Suppressor macrophage treated with lipopolysaccharide for 1 hour (primary cell): ENCODE measurements at regions not wholly inside any gene's neighbourhood (a gene's known extent, or its start where the extent isn't known, plus 50 kb on each side); places are given as distances from the start of the nearest gene placed in this dataset.
A peak's percentile ranks its signal among the peaks of the same experiment; 100 is the strongest.
"Not testable (repeated sequence)": the region's sequence is repeated elsewhere in the genome, so short reads cannot be mapped to it uniquely, and the experiment has no call there.

Experiments used
- DNase-seq, 3 donors: peaks; one replicate each; pipeline ENCODE4 v3.0.0-alpha.2; 2020 to 2022

DNA sequence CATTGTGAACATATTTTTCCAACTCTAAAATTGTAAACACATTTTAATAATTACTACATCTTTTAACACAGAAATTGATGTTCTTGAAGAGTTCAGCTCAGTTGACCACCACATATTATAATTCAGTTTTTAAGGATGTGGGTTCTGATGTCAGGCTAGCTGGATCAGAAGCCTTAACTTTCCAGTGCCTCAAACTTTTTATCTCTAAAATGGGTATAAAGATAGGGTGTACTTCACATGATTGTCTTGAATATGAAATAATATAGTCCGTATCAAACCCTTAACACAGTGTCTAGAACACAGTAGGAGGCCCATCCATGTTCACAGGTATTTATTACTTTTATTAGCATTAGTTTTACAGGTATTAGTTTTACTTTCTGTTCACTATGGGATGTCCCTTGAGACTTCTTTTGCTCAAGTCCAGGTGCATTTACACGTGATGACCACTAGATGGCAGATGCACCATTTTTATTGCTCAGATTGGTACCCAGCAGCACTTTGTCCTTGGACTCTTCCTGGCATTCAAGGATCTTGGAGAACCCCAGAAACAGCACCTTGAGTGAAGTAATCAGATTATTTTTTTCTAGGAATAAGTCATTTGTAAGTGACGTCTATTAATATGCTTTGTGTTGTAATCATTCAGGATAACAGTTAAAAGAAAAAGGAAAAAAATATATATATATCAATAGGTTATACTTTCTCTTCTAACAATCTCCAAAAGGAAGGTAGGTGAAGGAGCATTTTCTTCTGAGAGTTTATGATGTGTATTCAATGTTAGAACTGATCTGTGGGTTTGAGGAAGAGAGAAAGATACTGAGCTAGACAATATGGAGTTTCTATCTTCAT is 580.2 kb downstream of the ETNK1 start:
- peak; percentile 44 to 71 (median 62) for DNase-seq

DNA sequence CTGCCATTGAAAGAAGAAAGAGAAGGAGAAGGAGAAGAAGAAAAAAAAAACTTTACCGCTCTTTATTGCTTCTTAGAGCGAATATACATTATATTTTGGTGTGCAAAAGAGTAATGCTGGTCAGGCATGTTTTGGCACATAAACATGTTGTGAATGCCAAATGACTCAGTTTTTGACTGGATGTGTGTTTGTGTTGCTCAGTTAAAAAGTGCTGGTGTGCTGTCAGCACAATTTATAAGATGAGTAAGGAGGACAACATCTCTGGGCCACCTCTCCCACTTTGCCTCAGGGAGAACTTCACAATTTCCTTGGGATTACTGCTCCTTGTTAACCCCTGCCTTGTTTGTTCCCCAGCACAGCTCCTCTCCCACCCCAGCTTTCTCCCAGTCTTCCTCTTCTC is 584.8 kb downstream of the ETNK1 start:
- no peak for DNase-seq

DNA sequence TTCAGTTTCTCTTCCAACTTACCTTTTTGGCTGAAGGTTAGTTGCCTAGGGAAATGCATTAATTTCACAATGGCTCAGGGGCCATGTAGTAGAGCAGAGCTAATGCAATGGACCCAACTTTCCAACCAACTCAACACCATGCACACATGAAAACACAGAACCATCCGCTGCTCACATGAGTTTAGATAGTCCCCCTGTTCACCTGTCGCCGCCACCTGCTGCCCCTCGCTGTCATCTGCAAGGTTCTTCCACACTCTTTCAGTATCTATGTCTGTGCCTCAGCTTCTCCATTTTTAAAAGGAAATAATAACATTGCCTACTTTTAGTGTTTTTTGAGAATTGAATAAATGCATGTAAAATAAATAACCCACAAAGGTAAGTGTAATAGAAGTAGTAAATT is 585.6 kb downstream of the ETNK1 start:
- no peak for DNase-seq

DNA sequence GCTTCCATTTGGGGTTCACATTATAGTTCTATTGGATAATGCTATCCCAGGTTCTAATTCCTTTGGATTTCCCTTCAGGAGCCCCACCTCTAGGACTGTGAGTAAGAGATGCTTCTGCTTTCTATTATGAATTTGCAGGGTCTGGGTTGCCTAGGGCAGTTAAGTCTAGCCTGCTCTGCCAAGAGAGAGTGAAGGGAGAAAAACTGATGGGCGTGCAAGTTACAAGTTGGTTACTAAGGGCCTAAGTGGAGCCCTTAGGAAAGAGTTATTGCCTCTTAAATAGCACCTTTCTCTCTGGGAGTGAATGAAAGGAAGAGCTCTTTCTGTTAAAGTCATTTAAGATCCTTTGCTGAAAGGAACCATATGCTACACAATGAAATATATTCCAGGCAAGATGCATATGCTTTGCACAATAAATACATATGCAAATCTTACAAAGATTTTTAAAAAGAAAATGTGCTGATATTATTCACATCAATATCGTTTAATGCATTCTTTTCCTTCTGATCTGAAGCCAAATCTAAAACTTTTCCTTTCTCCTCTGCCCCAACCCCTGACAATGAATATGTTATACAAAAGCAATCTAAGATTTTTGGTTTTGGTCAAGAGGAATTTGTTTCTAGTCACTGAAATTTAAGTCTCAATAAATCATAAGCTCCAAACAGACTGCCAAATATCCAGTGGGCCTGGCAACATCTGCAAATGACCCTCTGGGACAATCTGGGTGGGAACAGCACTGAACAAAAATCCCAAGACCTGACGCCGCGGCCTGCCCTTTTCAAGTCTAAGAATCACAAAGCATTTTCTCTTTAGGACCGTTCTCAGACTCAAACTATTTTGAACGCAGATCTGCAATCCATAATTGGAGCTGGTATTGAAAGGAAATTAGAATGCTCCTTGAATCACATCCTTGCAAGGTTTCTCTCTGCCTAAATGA is 586.7 kb downstream of the ETNK1 start:
- no peak for DNase-seq

DNA sequence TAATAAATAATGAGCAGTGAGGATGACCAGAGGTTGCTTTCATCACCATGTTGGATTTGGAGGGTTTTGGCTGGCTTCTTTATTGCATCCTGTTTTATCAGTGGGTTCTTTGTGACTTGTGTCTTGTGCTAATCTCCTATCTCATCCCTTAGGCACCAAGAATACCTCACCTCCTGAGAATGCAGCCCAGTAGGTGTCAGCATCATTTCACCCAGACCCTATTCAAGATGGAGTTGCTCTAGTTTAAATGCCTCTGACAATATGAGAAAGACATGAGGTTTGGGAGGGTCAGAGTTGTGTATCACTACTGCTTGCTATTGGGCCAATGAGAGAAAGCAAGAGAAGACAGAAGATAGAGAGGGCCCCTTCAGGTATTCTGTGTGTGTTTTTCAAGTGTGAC is 592.2 kb downstream of the ETNK1 start:
- DNase-seq: no peak

DNA sequence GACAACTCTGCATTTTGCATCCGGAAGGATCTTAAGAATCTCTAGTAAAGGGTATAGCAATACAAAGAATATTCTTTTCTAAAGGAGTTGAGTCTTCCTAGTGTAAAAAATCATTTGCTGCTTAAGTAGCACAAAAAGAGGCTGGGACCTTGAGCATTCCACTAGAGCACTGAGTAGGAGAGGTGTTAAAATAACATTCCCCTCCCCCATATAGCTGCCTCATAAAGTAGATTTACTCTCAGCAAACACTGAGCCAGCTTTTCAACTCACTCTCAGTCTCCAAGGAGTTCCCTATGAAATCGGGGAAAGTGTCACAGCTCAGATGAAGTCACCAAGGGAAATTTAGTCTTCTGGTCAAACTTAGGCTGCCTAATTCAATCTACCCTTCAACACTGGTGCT is 592.7 kb downstream of the ETNK1 start:
- no peak for DNase-seq

DNA sequence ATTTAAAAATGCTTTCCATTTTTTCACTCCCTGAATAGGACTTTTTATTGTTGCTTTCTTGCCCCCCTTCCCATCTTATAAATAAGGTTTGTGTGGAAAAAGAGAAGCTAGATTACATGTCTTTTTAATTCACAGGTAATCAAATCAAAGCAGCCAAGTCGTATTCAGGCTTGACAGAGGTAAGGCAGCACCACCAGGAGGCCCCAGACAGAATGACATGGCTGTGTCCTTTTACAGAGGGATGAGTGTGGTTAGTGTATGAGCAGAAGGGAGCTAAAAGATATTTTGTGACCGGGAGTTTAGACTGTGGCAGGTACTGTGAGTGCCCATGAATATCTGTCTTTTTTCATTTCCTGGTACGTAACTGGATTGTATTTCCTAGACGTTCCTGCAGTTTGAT is 596.1 kb downstream of the ETNK1 start:
- DNase-seq: no peak

DNA sequence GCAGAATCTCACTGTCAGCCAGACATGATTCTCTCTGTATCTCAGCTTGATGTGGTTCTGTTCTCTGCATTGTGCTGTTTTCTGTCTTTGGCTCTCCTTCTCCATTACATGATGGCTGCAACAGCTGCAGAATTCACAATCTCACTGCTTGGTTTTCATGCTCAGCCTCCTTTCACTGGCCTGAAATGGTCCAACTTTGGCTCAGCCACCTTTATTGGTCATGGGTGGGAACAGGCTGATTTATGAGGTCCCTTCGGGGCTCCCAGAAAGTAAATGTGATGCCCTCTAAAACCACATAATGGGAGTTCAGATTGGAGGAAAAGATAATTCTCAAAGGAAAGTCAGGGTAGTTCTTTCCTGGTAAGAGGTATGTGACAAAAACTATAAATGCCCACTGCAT is 597.0 kb downstream of the ETNK1 start:
- no peak for DNase-seq

DNA sequence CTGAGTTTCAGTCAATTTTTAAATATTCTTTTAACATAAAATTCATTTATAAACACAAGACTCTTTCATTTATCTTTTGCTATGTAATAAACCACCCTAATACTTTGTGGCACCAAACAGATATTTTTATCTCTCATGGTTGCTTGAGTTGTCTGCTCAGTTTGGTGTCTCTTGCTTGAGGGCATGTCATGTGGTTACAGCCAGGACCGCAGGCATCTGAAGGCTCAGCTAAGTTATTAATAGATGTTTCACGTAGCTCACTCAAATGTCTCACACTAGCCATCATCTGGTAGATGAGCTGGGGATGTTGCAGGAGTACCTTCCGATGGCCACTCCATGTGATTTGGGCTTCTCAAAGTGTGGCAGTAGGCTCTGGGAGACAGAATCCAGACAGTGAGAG is 597.8 kb downstream of the ETNK1 start:
- no peak for DNase-seq

DNA sequence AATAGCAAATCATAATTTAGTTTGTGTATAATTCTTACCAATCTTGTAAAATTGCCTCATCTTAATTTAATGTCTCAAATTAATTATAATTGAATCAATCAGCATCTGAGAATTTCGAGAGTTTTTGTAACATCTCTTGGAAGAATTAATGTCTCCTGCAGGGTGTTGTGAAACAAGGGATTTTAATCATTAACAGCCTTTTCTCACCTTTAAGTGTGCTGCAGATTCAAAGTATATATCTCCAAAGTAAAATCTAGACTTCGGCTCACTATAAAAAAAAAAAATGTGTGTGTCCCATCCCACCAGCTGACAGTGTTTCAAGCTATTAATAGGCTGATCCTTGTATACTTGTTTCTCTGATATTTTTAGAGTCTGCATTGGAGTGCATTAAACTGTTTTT is 603.1 kb downstream of the ETNK1 start:
- no peak for DNase-seq

DNA sequence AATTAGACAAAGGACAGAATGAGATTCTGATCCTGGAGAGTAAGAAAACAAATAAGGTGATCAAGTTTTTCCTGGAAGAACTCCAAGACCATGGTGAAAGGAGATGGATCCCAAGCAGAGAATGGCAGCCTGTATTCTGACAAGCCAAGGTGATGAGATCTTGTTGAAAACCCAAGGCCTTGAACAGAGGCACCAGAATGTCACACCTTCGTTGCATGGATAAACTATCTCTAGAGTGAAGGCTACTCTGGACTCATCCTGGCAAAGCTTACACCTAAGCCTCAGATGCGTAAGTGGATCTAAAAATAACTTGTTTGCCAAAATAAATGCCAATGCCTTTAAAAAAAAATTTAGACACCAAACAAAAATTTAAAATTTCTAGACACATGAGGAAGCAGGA is 605.9 kb downstream of the ETNK1 start:
- DNase-seq: no peak

DNA sequence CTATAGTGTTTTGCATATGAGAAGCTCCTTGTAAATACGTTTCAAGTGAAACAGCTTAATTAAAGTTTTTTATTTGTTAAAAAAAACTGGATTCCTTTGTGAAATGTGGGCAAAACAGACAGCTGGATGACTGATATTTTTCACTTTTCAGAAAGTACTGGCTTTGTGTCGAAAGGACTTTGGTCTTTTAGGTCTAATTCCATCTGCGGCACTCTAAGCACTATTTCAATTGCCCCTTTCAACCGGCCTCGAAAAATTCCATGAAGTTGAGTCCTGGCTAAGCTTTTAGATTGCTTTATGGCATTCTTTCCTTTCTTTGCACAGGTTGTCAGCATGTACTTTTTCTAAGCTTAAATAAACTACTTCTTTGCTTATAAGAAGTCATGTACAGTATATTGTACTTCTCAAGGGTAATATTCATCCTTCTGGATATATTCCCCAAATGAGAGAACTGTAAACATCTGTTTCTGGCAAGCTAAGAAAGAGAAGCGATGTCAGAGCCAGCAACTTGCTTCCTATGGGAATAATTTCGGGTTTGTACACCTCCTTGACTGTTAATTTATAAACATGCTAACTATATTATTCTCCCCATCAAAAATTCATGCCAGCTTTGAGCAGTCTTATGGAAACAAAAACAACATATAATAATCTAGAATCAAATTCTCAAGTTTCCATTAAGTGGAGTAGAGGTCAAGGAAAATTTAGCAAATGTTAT is 611.3 kb downstream of the ETNK1 start:
- no peak for DNase-seq

DNA sequence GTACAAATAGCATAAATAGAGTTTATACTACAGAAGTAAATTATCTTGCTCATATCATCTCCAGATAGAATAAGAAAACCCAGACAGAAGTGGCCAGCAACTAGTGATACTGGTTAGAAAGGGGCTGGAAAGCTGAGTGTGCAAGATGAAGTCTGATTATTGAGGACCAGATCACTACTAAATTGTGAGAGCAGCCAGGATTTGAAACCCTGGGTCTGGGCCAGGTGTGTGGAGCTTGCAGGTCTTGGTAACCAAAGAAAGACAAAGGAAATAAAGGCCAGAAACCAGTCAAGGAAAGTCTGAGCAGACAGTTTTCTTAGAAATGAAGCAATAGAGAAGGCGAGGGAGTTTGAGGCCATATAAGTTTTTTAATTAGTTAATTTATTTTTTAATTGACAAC is 611.8 kb downstream of the ETNK1 start:
- DNase-seq: no peak

DNA sequence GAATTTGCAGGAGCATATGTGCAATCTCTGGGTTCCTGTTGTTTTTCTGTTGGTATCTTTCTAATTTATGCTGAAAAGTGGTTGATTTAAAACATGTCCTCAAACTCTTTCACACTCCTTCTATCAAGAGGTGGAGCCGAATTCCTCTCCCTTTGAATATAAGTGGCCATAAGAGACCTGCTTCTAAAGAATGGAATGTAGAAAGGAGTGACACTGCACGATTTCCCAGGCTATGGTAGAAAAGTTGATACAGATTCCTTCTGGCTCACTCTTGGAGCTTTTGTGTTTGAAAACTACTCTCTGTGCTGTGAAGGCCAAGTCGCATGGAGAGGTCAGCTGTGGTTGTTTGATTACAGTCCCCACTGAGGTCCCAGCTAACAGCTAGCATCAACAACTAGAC is 613.2 kb downstream of the ETNK1 start:
- DNase-seq: no peak

DNA sequence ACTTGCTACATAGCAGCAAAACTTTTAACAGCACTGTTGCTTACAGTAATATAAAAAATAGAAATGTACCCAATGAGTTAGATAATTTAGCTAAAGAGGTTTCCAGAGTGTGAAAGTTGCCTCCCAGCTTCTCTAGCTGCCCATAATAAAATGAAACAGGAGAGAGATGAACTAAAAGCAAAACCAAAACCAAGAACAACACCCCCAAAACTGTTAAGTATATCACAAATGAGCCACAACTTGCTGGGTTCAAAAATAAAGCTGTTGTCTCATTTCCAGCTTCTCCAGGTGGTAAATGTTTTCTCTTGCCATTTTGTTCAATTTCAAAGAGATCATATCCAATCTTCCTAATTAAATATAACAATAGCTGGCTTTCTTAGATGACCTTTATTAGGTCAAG is 614.0 kb downstream of the ETNK1 start:
- DNase-seq: no peak

DNA sequence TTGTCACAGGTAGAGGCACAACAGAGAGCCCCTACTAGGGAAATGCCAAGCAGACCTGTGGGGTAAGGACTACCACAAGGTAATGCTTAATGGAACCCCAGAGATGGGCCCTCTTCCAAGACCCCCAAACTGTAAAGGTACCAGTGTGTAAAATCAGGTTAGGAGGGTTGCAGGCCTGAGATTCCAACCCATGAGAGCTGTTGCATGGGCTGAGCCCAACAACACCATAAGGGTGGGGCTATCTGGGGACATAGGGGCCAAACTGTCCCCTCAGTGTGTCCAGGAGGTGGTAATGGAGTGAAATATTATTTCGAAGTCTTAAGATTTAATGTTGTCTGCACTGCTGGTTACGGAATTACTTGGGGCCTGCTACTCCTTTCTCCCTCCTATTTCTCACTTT is 620.2 kb downstream of the ETNK1 start:
- DNase-seq: no peak

DNA sequence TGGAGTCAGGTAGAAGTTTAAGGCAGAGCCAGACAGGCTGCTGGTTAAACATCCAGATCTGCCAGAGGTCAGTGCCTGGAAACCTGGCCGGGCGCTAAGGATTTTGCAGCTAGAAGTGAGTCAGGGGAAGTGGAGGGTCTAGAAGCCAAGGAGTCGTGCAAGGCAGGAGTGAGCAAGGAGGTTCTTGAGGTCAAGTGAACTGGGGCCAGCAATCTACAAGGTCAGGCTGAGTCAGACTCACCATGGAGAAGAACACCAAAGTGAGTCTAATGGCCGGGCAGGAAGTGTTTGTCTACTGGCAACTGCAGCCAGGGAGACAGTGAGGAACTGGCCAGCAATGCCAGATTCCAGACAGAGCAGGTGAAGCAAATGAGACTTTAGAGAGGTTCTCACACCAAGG is 628.2 kb downstream of the ETNK1 start:
- DNase-seq: no peak

DNA sequence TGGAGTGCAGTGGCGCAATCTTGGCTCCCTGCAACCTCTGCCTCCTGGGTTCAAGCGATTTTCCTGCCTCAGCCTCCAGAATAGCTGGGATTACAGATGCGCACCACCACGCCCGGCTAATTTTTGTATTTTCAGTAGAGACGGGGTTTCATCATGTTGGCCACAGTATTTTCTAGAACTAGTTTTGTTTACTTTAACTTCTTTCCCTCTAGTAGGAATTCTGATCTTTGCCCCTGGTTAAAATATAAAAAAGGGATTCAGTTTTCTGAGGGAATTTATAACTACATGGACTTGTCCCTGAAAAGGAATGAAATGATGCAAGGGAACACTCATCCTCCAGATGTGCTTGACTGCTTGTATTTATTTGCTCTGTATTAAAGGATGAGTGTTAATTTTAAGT is 628.9 kb downstream of the ETNK1 start:
- DNase-seq: not testable (repeated sequence)

DNA sequence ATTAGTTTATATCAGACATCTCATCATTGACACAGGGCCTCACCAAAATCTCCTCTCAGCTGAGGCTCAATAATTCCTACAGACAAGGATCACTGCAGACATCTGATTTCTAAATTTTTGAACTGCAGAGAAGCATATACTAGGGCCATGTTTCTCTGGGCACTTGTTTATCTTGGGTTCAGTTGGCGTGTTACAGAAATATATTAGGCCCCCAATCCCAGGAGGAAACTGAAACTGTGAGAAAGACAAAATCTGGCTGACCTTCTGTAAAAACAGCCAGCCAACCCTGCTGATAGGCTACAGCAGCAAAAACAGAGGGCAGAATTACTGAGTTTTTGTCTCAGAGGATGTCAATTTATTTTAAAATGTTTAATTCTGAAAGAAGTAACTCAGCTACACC is 634.6 kb downstream of the ETNK1 start:
- DNase-seq: no peak

DNA sequence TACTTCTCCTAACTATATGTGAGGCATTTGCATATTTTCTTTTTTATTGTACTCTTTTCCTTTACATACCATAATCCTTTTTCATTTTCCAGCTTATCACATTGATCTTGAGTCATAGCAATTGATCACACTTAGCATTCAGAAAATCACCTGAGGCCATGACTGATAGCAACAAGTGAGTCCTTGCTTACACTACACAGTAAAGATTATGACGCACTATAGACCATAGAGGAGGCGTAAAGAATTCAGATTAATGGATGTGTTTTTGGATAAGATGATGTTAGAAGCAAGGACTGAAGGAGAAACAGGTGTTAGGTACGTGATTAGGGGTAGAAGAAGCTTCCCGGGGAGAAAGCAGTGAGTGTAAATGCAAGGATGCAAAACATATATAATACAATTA is 637.7 kb downstream of the ETNK1 start:
- DNase-seq: no peak

DNA sequence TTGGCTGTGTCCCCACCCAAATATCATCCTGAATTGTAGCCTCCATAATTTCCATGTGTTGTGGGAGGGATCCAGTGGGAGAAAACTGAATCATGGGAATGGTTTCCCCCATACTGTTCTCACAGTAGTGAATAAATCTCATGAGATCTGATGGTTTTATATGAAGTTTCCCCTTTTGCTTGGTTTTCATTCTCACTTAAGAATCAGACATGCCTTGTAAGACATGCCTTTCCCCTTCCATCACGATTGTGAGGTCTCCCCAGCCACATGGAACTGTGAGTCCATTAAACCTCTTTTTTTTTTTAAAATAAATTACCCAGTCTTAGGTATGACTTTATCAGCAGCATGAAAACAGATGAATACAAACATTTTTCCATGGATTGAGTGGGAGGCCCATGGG is 652.9 kb downstream of the ETNK1 start:
- DNase-seq: no peak

DNA sequence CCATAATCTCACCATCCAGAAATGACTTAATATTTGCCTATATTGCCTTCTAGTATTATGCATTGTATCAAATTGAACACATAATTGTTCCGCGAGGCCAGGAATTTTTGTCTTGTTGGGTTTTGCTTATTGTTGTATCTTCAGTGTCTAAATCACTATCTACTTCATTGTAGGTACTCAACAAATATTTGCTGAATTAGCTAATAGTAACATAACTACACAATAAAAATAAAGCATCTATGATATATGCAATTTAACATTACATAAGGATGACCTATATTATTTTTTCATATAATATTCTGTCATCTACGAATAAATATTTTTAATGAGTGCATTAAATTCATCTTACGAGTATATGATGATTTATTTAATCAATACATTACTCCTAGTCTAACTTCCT is 656.3 kb downstream of the ETNK1 start:
- DNase-seq: no peak

DNA sequence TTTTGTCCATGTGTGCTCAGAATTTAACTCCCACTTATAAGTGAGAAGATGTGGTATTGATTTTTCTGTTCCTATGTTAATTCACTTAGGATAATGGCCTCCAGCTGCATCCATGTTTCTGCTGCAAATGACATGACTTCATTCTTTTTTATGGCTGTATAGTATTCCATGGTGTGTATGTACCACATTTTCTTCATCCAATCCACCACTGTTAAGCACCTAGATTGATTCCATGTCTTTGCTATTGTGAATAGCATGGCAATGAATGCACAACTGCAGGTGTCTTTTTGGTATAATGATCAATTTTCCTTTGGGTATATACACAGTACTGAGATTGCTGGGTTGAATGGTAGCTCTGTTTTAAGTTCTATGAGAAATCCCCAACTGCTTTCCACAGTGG is 657.7 kb downstream of the ETNK1 start:
- no peak for DNase-seq
